Ovary (tissue), 7 donors: ENCODE measurements at regions not wholly inside any gene's neighbourhood (a gene's known extent, or its start where the extent isn't known, plus 50 kb on each side); places are given as distances from the start of the nearest gene placed in this dataset.

Experiments used
- DNase-seq, 5 donors: peaks; one replicate each; pipeline ENCODE4 v3.0.0-alpha.2; 2019 to 2020
- H3K27ac ChIP-seq, 2 donors: fragments of 200-600 bp; one replicate each; pipeline versions ENCODE4 v1.5.1 to v1.8.0; 2019 to 2022
- H3K27me3 ChIP-seq: fragments of 200-600 bp; one replicate; pipeline ENCODE4 v1.8.0; 2022
- H3K36me3 ChIP-seq: fragments of 200-600 bp; sonication (generic); one replicate; pipeline ENCODE4 v1.5.1; 2019
- H3K4me1 ChIP-seq: one replicate; pipeline ENCODE4 v1.8.1; 2013; ENCODE audit warnings: mild to moderate bottlenecking, moderate library complexity; ENCODE audit not compliant: insufficient read depth
- H3K4me3 ChIP-seq: fragments of 200-600 bp; sonication (generic); one replicate; pipeline ENCODE4 v1.5.1; 2017
- H3K9me3 ChIP-seq, 2 donors: fragments of 200-600 bp in 1 of 2; sonication (generic) in 1 of 2; one replicate each; pipeline versions ENCODE4 v1.5.1 to v1.8.1; 2013 to 2019; ENCODE audit warnings: mild to moderate bottlenecking in 1 of 2, moderate library complexity in 1 of 2
- CTCF ChIP-seq, 3 donors: fragments of 450-650 bp in 2 of 3; fragments of 200-600 bp in 1 of 3; IDR thresholded peaks; one replicate each; pipeline versions ENCODE4 v1.5.1 to v1.8.0; 2016 to 2022; ENCODE audit warnings: antibody characterized with exemption in 3 of 3, mild to moderate bottlenecking in 1 of 3
- EP300 ChIP-seq: sonication (generic); formaldehyde crosslinking; IDR thresholded peaks from one replicate; pipeline ENCODE4 v1.6.1; 2017; ENCODE audit warnings: antibody characterized with exemption
- POLR2A ChIP-seq: fragments of 450-650 bp; IDR thresholded peaks from one replicate; pipeline ENCODE4 v1.6.1; 2017; ENCODE audit warnings: antibody characterized with exemption, mild to moderate bottlenecking, moderate library complexity
- WGBS, 3 donors: extraction: QIAGEN DNeasy Blood & Tissue Kit in 1 of 3; methylation state at CpG; one replicate each; pipeline versions ENCODE4 v1.1.5 to v1.1.7; 2013 to 2017; 5-methylcytosine and 5-hydroxymethylcytosine counted together
- intact Hi-C, 4 donors: fragments of 100-400 bp; cut with DNase I; formaldehyde crosslinking; loops; one replicate each; pipeline versions ENCODE4 v1.11.0 to v1.15.1; 2022 to 2023
- donor health status: DM: no; HTN: no; CAD: no; lungs with moderate emphysema.
- donor health status: DM: no; HTN: no; CAD: no.
- donor health status: Bipolar disorder and iron deficiency.
- donor health status: DM: no; HTN: no; CAD: no.
- donor health status: DM: yes; HTN: yes; CAD: no.

GRCh38 chr5:136698970-136699369, 333.6 kb upstream of the TRPC7 start:
- H3K4me3 ChIP-seq: no peak overlapping the region
- H3K4me1 ChIP-seq: no peaks in the 10 kb centered on the region
- no peak for DNase-seq
- 55 to 77% (median 60%) methylated on average over 5 of the region's 5 CpGs for WGBS, 3 donors
- intact Hi-C loops: no loop called here
- no peaks in the 10 kb centered on the region for H3K36me3 ChIP-seq
- no peak overlapping the region for H3K27ac ChIP-seq
- no peaks in the 10 kb centered on the region for H3K9me3 ChIP-seq
- no peaks in the 10 kb centered on the region for H3K27me3 ChIP-seq
- no peak for TF ChIP-seq EP300
- TF ChIP-seq CTCF (IDR thresholded peaks at IDR 0.05): no peak
- TF ChIP-seq POLR2A: no peak

DNA sequence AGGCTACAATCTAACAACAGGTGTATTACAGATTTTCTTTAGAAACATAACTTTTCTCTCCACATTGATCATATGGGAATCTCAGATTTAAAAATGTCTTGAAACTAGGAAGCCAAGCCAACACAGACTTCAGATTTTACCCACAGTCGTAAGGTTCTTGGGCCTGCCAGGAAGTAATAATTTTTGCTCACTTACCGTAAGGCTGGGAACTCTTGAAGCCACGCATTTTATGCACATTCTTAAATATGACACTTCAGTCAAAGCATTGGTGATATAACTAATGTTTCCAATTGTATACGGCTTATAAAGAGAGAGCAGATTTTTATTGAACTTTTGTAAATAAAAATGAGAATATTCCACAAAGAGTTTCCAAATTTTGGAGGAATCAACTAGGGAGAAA, 328.9 kb upstream of the TRPC7 start:
- 69 to 73% (median 69%) methylated on average over 4 of the region's 4 CpGs for WGBS, 3 donors
- TF ChIP-seq POLR2A (no peak), CTCF (IDR thresholded peaks at IDR 0.05) (no peak)

DNA sequence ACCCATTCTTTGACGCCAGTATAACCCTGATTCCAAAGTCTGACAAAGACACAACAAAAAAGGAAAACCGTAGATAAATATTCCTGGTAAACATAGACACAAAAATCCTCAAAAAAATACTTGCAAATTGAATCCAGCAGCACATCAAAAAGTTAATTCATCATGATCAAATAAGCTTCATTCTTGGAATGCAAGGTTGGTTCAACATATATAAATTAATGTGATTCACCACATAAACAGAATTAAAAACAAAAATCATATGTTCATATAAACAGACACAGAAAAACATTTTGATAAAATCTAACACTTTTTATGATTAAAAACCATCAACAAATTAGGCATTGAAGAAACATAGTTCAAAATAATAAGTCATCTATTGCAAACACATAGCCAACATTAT, 324.2 kb upstream of the TRPC7 start:
- intact Hi-C loops: no loop called here
- no peak for DNase-seq
- Histone ChIP-seq H3K27ac (no peak overlapping the region), H3K27me3 (no peaks in the 10 kb centered on the region), H3K4me3 (no peak overlapping the region), H3K36me3 (no peaks in the 10 kb centered on the region), H3K9me3 (no peaks in the 10 kb centered on the region), H3K4me1 (no peaks in the 10 kb centered on the region)
- WGBS, 3 donors: 29 to 83% (median 35%) methylated on average over 2 of the region's 2 CpGs
- no peak for TF ChIP-seq CTCF (IDR thresholded peaks at IDR 0.05)
- no peak for TF ChIP-seq POLR2A
- TF ChIP-seq EP300: no peak

More for the DNA sequence above, 328.9 kb upstream of the TRPC7 start:
- intact Hi-C loops: no loop called here
- Histone ChIP-seq H3K27me3 (no peaks in the 10 kb centered on the region), H3K4me3 (no peak overlapping the region), H3K9me3 (no peaks in the 10 kb centered on the region), H3K27ac (no peak overlapping the region), H3K4me1 (no peaks in the 10 kb centered on the region), H3K36me3 (no peaks in the 10 kb centered on the region)
- DNase-seq: no peak

GRCh38 chr5:136686192-136686872, 321.0 kb upstream of the TRPC7 start:
- 12 to 33% (median 24%) methylated on average over 1 of the region's 1 CpG for WGBS, 3 donors
- TF ChIP-seq CTCF (IDR thresholded peaks at IDR 0.05) (no peak), POLR2A (no peak), EP300 (no peak)

More at GRCh38 chr5:136686192-136686872, 321.0 kb upstream of the TRPC7 start:
- H3K4me1 ChIP-seq: no peaks in the 10 kb centered on the region
- H3K27me3 ChIP-seq: no peaks in the 10 kb centered on the region
- no peak for DNase-seq
- intact Hi-C loops: no loop called here
- H3K27ac ChIP-seq: no peak overlapping the region
- H3K9me3 ChIP-seq: no peaks in the 10 kb centered on the region
- H3K4me3 ChIP-seq: no peak overlapping the region
- no peaks in the 10 kb centered on the region for H3K36me3 ChIP-seq
